HG02884 (cell line): ENCODE measurements at regions not wholly inside any gene's neighbourhood (a gene's known extent, or its start where the extent isn't known, plus 50 kb on each side); places are given as distances from the start of the nearest gene placed in this dataset.
"Not testable (repeated sequence)": the region's sequence is repeated elsewhere in the genome, so short reads cannot be mapped to it uniquely, and the experiment has no call there.

Source experiments
- ATAC-seq: cut with Tn5 transposase; IDR thresholded peaks from one replicate; pipeline ENCODE4 v1.9.1; 2021; ENCODE audit warnings: mild to moderate bottlenecking, moderate library complexity; ENCODE audit not compliant: unreplicated experiment

- no peak for ATAC-seq
Measured at GRCh38 chr4:23117826-23118225, 425.1 kb downstream of the GBA3 start.

DNA sequence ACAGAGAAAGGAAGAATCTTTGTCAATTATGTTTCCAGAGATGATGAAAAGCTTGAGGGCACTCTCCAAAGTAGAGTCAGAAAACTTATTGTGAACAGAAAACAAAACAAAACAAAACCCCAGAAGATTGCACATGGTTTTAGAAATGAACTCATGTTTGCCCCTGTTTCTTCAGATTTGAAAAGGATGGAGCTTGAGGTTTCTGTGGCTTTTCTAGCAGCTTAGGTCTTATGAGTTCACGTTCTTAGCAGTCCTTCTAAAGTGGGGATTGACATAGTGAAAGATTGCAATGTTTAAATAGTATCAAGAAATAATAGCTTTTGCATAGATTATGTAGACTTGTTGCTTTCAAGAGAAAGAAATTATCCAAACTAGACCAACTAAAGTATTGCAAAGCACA, 421.8 kb downstream of the GBA3 start:
- no peak for ATAC-seq

GRCh38 chr4:23113104-23113503, 420.4 kb downstream of the GBA3 start:
- no peak for ATAC-seq

GRCh38 chr4:23106516-23106915, 413.8 kb downstream of the GBA3 start:
- no peak for ATAC-seq

DNA sequence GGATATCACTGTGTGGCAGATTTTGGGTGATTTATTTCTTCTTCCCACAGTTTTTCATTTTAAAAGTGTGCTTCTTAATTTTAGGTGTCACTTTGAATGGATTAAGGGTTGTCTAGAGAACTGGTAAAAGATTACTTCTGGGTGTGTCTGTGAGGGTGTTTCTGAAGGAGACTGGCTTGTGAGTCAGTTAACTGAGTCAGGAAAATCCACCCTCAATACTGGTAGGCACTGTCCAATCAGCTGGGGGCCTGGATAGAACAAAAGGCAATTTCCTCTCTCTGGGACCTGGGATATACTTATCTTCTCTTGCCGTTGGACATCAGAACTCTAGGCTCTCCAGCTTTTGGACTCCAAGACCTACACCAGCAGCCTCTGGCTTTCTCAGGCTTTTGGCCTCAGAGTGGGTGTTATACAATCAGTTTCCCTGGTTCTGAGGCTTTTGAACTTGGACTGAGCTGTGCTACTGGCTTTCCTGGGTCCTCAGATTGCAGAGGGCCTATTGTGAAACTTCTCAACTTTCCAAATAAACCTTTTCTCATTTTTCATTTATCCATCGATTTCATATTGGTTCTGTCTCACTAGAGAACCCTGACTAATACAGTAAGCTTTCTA, 413.1 kb downstream of the GBA3 start:
- ATAC-seq = no peak

DNA sequence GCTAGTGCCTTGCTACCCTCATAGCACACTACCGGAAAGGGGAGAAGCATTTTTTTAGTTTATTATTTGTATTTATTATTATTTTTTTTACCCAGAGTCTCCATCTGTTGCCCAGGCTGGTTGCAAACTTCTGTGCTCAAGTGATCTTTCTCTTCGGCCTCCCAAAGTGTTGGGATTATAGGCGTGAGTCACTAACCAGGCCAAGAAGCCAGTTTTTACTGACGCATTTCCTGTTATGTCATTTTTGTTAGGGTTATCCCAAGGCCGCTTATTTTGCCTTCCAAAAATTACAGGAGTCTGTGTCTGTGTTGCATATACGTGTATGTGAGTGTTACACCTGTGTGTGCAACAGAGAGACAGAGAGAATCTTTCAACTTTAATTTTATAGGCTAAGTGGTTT, 404.5 kb downstream of the GBA3 start:
- no peak for ATAC-seq

GRCh38 chr4:23091711-23092110, 399.0 kb downstream of the GBA3 start:
- ATAC-seq = no peak

DNA sequence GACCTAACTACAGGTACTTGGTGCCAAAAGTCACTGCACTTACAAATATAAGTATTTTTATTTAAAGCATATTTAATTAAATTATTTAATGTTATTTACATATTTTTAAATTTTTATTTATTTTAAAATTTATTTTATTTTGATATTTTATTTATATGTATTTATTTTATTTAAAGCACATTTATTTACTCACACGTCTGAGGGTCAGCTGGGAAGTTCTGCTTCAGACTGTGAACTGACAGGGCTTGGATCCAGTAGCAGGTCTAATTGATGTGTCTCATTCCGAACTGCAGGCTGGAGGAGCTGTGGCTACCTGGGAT, 392.5 kb downstream of the GBA3 start:
- no peak for ATAC-seq

GRCh38 chr4:23084559-23085248, 392.0 kb downstream of the GBA3 start:
- ATAC-seq = no peak

- ATAC-seq = no peak
Measured at GRCh38 chr4:23083391-23083790, 390.7 kb downstream of the GBA3 start.

DNA sequence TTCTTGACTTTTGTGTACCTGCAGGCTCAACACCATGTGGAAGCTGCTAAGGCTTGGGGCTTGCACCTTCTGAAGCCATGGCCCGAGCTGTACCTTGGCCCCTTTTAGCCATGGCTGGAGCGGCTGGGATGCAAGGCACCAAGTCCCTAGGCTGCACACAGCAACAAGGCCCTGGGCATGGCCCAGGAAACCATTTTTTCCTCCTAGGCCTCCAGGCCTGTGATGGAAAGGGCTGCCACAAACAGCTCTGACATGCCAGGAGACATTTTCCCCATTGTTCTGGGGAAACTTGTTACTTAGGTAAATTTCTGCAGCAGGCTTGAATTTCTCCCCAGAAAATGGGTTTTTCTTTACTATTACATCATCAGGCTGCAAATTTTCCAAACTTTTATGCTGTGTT, 387.4 kb downstream of the GBA3 start:
- ATAC-seq = not testable (repeated sequence)

DNA sequence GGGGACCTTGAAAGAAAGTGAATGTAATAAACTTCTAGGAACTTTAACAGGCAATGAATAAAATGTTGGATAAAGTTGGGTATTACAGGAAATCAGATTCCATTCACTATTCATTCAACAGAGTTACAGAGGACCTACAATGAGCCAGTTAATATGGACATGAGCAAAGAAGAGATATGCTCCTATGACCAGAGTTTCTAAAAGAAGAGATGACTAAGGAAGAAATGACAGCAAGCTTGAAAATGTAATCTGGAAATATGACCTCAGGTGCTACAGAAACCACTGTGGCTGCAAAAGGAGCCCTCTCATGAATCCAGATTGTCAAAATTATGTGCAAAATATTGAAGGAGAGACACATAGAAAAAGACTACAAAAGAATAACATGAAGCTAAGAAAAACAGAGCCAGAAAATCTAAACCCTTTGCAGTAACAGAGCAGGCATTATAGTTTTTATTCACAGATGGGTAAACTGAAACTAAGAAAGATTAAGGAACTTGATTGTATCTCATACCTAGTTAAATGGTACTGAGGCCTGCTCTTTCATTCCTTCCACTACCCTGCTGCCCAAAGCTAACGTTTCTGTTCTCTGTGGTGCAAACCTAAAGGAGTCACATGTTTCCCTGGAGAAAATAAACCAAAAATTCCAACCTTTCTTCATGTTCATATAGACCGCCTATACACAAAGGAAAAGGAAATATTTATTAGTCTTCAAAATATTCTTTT, 378.3 kb downstream of the GBA3 start:
- no peak for ATAC-seq

GRCh38 chr4:23068756-23069155, 376.0 kb downstream of the GBA3 start:
- ATAC-seq = no peak

DNA sequence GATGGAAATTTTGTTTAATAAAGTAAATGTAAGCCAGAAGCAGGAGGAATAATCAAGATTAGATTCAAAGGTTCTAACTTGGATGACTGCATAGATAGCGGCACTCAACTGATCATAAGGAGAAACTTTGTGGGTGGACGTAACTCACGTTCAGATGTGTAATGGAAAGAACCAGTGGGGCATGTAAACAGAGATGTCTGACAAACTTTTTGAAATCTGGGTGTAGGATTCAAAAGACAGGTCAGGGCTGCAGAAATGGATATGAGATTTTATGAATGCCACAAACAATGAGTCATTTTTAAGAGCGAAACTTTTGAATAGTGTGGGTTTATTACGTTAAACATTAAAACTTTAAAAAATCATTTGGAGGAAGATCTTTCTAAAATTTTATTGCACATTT, 375.6 kb downstream of the GBA3 start:
- ATAC-seq = no peak

DNA sequence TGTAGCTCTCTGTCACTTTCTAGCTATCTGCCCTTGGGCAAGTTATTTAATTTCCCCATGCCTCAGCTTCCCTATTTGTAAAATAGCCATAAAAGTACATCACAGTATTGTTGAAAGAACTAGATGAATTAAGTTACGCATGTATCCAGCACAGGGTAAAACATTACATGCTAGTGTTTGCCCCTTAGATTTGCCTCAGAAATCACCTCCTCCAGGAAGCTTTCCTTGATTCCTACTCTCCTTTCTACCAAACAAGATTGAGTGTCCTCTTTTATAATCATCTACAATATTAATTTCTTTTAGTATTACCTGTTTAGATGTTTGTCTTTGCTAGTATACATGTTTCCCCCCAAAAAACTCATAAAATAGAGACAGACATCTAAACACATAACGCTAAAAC, 369.5 kb downstream of the GBA3 start:
- ATAC-seq = no peak

DNA sequence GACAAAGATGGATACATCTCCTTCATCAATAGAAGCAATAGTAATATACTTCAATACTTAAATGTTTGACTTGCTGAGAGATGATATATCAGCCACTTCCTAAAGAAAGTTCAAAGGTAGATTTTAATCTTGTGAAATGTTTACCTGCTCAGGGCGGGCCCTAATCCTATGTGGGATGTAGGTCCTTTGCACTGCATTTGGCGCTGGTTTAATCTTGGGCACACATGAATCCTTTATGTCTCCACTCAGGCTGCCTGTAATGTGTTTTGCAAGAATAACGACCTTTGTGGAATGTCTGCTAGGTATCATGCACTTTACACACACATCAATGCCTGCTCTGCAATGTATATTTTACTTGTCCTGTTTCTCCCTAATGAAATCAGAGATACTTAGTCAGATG, 368.7 kb downstream of the GBA3 start:
- no peak for ATAC-seq

- ATAC-seq = no peak
Measured at GRCh38 chr4:23060776-23061175, 368.0 kb downstream of the GBA3 start.

GRCh38 chr4:23058165-23058776, 365.5 kb downstream of the GBA3 start:
- no peak for ATAC-seq

DNA sequence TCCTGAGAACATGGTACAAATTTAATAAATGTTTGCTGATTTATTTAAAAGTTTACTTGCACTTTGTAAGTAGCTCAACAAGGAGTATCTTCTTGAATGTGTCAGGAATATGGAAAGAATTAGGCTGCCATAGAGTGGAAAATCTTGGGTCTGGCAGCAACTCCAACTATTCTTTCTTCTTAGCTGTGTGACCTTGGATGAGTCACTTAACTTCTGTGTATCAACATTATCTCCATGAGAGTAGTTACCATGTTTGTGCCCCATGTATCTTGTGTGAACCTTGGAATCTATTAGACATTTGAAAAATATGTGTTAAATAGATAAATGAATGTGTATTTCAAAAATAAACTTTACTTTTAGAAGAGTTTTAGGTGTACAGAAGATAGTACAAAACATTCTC, 348.8 kb downstream of the GBA3 start:
- no peak for ATAC-seq

DNA sequence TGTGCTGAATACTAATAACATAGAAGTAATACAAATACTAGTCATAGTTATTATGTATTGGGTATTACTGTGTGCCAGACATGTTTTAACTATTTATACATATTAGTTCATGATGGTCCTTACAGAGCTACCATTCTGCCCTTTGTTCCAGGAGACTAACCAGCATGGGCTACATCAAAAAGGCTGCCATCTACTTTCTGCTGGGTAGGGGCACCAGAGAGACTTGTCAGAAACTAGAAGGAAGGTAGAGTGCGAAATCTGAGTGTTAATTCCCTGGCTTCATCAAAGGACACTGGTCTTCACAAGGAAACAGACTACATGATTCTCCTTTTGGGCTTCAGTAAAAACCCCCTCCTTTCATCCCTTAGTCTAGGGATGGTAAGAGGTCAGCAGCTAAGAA, 347.8 kb downstream of the GBA3 start:
- ATAC-seq = no peak

DNA sequence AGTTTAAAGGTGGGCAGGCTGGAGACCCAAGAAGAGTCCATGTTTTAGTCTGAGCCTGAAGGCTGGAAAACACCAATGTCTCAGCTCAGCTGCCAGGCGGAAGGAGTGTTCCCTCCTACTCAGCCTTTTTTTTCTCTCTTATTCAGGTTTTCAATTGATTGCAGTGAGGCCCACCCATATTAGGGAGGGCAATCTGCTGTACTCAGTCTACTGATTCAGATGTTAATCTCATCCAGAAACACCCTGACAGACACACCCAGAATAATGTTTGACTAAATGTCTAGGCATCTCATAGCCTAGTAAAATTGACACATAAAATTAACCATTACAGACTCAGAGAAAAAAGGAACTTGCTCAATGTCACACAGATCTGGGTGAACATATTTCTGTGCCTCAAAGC, 347.1 kb downstream of the GBA3 start:
- ATAC-seq = no peak
